ENCODE measurements at regions not wholly inside any gene's neighbourhood (a gene's known extent, or its start where the extent isn't known, plus 50 kb on each side); places are given as distances from the start of the nearest gene placed in this dataset.

- H3K79me2 ChIP-seq (ENCODE audit: insufficient read depth, low read length) = no peaks in the 10 kb centered on the region
- no peak overlapping the region for H3K27ac ChIP-seq (ENCODE audit: low read depth in 1 of 2, low read length in 2 of 2)
- no peak overlapping the region for H3K9ac ChIP-seq (ENCODE audit: insufficient read depth, low read length, poor library complexity, severe bottlenecking)
- H3K4me1 ChIP-seq (ENCODE audit: control insufficient read depth in 1 of 2, insufficient read depth in 2 of 2, low read length in 2 of 2) = no peaks in the 10 kb centered on the region
- TF ChIP-seq CTCF (IDR thresholded peaks at IDR 0.05) = no peak
- H2AFZ ChIP-seq (ENCODE audit: insufficient read depth, low read depth, low read length, poor library complexity, severe bottlenecking) = no peak overlapping the region
- Mint-ChIP-seq H3K27ac (no peak overlapping the region), H3K4me3 (no peak overlapping the region), H3K9me3 (peaks cover 1 to 11% (median 5%) of the 10 kb centered on the region in 7 donors), H3K27me3 (ENCODE audit: low read depth in 3 of 3) (no peaks in the 10 kb centered on the region), H3K36me3 (no peaks in the 10 kb centered on the region), H3K4me1 (no peaks in the 10 kb centered on the region)
- no peaks in the 10 kb centered on the region for H3K27me3 ChIP-seq (ENCODE audit: control insufficient read depth in 2 of 2, insufficient read depth in 2 of 2, low read length in 2 of 2)
- intact Hi-C loops (cut with micrococcal nuclease) = no loop called here
- H4K20me1 ChIP-seq (ENCODE audit: insufficient read depth, low read length) = no peaks in the 10 kb centered on the region
- WGBS (ENCODE audit: insufficient coverage) = no CpG with 5 or more reads among the region's 6 CpGs
- H3K9me3 ChIP-seq (replicated peaks in 1 of 2; ENCODE audit: control insufficient read depth in 1 of 2, insufficient read depth in 1 of 2, low read length in 2 of 2) = peaks cover 4 to 22% of the 10 kb centered on the region in 2 donors
- H3K4me3 ChIP-seq (replicated peaks in 1 of 3; ENCODE audit: low read depth in 2 of 3, low read length in 3 of 3) = no peak overlapping the region
- no peaks in the 10 kb centered on the region for H3K36me3 ChIP-seq (replicated peaks in 1 of 2; ENCODE audit: control insufficient read depth in 1 of 2, insufficient read depth in 2 of 2, low read length in 2 of 2)
- DNase-seq = no peak
- H3K4me2 ChIP-seq (replicated peaks; ENCODE audit: extremely low read depth, low read length, poor library complexity, severe bottlenecking) = no peak overlapping the region
Observed at GRCh38 chr21:22189278-22189677, 1191.1 kb downstream of the NCAM2 start.

GRCh38 chr21:22191581-22191980 lies 1193.4 kb downstream of the NCAM2 start:
- no peaks in the 10 kb centered on the region for H3K79me2 ChIP-seq (ENCODE audit: insufficient read depth, low read length)
- no peak overlapping the region for H3K27ac Mint-ChIP-seq
- no peak overlapping the region for H3K4me3 Mint-ChIP-seq
- DNase-seq = no peak
- H3K36me3 ChIP-seq (replicated peaks in 1 of 2; ENCODE audit: control insufficient read depth in 1 of 2, insufficient read depth in 2 of 2, low read length in 2 of 2) = no peaks in the 10 kb centered on the region
- H3K4me3 ChIP-seq (replicated peaks in 1 of 3; ENCODE audit: low read depth in 2 of 3, low read length in 3 of 3) = no peak overlapping the region
- peaks cover 4 to 22% of the 10 kb centered on the region in 2 donors for H3K9me3 ChIP-seq (replicated peaks in 1 of 2; ENCODE audit: control insufficient read depth in 1 of 2, insufficient read depth in 1 of 2, low read length in 2 of 2)
- 80% methylated on average over 1 of the region's 1 CpG for WGBS (ENCODE audit: insufficient coverage)
- H2AFZ ChIP-seq (ENCODE audit: insufficient read depth, low read depth, low read length, poor library complexity, severe bottlenecking) = no peak overlapping the region
- no peaks in the 10 kb centered on the region for H3K27me3 Mint-ChIP-seq (ENCODE audit: low read depth in 3 of 3)
- no peaks in the 10 kb centered on the region for H4K20me1 ChIP-seq (ENCODE audit: insufficient read depth, low read length)
- H3K9ac ChIP-seq (ENCODE audit: insufficient read depth, low read length, poor library complexity, severe bottlenecking) = no peak overlapping the region
- H3K4me1 ChIP-seq (ENCODE audit: control insufficient read depth in 1 of 2, insufficient read depth in 2 of 2, low read length in 2 of 2) = no peaks in the 10 kb centered on the region
- H3K27me3 ChIP-seq (ENCODE audit: control insufficient read depth in 2 of 2, insufficient read depth in 2 of 2, low read length in 2 of 2) = no peaks in the 10 kb centered on the region
- no peak for TF ChIP-seq CTCF (IDR thresholded peaks at IDR 0.05)
- no peak overlapping the region for H3K27ac ChIP-seq (ENCODE audit: low read depth in 1 of 2, low read length in 2 of 2)
- no peaks in the 10 kb centered on the region for H3K4me1 Mint-ChIP-seq
- intact Hi-C loops (cut with micrococcal nuclease) = no loop called here
- H3K36me3 Mint-ChIP-seq = no peaks in the 10 kb centered on the region
- H3K9me3 Mint-ChIP-seq = peaks cover 1 to 11% (median 5%) of the 10 kb centered on the region in 7 donors
- no peak overlapping the region for H3K4me2 ChIP-seq (replicated peaks; ENCODE audit: extremely low read depth, low read length, poor library complexity, severe bottlenecking)
